Memory B cell (primary cell): ENCODE measurements at regions not wholly inside any gene's neighbourhood (a gene's known extent, or its start where the extent isn't known, plus 50 kb on each side); places are given as distances from the start of the nearest gene placed in this dataset.

ENCODE experiments used
- ATAC-seq: fragments of 150-1000 bp; cut with Tn5 transposase; 2 replicates; pipeline ENCODE4 v1.10.0; 2021; ENCODE audit warnings: low read depth, mild to moderate bottlenecking, moderate library complexity
- DNase-seq, 2 donors: peaks; one replicate each; pipeline ENCODE4 v3.0.0; 2022; ENCODE audit warnings: low spot score in 2 of 2
- H3K27ac Mint-ChIP-seq: one replicate; pipeline ENCODE4 v1.8.0; 2022; ENCODE audit warnings: mild to moderate bottlenecking, moderate library complexity, mixed read lengths
- H3K27me3 Mint-ChIP-seq: one replicate; pipeline ENCODE4 v1.8.0; 2022; ENCODE audit warnings: mixed read lengths
- H3K36me3 Mint-ChIP-seq: one replicate; pipeline ENCODE4 v1.8.0; 2022; ENCODE audit warnings: mild to moderate bottlenecking, mixed read lengths
- H3K4me1 Mint-ChIP-seq: one replicate; pipeline ENCODE4 v1.8.0; 2022; ENCODE audit warnings: mixed read lengths
- H3K4me3 Mint-ChIP-seq: one replicate; pipeline ENCODE4 v1.8.0; 2022; ENCODE audit warnings: mild to moderate bottlenecking, moderate library complexity, mixed read lengths
- H3K9me3 Mint-ChIP-seq: one replicate; pipeline ENCODE4 v1.8.0; 2022; ENCODE audit warnings: mixed read lengths

DNA sequence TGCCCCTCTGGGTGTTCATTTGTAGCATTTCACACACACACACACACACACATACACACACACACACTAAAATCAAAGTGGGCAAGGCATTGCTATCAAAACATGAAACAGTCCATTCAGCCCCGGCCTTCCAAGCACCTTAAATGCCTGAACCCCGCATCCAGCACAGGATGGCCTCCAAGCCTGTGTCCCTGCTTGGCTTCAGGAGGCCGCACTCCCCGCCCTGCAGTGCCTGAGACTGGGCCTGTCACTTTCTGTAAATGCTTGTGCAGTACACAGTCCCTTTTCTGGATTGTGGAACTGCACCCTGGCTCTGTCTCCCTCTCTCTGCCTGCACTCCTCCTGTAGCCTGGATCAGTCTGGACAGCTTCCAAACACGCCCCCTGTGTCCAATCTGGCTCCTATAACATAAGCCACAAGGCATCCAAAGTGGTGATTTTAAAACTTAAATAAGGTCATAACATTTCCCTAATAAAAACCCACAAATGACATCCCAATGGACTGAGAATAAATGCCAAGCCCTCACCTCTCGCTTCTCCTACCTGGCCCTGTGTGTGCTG lies 972.2 kb upstream of the TMEM132C start:
- Mint-ChIP-seq H3K4me3 (no peak overlapping the region), H3K27me3 (peaks cover 3% of the 10 kb centered on the region), H3K36me3 (no peaks in the 10 kb centered on the region), H3K27ac (no peak overlapping the region), H3K9me3 (peaks cover 5% of the 10 kb centered on the region), H3K4me1 (no peaks in the 10 kb centered on the region)
- DNase-seq (no peak), ATAC-seq (no peak)

DNA sequence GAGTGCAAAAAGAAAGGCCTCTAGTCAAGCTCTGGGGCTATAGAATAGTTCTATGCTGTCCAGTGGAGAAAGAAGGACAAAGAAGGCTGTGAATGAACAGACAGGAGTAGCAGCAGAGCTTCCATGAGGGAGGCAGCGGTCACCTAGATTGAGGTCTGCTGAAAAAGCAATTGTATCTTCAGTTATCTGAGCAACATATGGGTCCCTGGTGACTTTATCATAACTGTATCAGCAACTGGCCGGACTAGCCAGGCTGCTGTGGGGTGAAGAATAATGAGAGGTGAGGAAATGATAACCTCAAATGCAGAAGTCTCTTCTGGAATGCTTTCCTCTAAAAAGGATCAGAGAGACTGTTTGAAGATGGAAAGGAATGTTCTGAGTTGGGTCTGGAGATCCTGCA lies 971.3 kb upstream of the TMEM132C start:
- ATAC-seq: no peak
- H3K4me1 Mint-ChIP-seq: no peaks in the 10 kb centered on the region
- H3K27me3 Mint-ChIP-seq: peaks cover 3% of the 10 kb centered on the region
- H3K9me3 Mint-ChIP-seq: peaks cover 3% of the 10 kb centered on the region
- no peak for DNase-seq
- no peaks in the 10 kb centered on the region for H3K36me3 Mint-ChIP-seq
- H3K4me3 Mint-ChIP-seq: no peak overlapping the region
- no peak overlapping the region for H3K27ac Mint-ChIP-seq

DNA sequence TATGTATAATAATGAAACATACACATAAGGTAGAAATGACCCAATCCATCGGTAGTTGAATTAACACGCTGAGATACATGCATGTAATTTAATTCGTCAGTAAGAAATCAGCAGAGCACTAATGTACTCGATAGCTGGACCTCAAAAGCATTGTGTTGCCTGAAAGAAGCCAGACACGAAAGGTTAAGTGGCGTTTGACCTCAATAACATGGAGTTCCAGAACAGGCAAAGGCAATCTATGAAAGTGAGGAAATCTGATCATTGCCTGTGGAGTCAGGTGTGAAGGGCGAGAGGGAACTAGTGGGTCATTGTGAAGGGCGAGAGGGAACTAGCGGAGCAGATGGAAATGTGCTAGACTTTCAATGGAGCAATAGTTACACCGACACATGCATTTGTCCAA lies 970.4 kb upstream of the TMEM132C start:
- no peaks in the 10 kb centered on the region for H3K4me1 Mint-ChIP-seq
- no peak for ATAC-seq
- H3K9me3 Mint-ChIP-seq: peaks cover 3% of the 10 kb centered on the region
- peaks cover 3% of the 10 kb centered on the region for H3K27me3 Mint-ChIP-seq
- DNase-seq: no peak
- H3K36me3 Mint-ChIP-seq: no peaks in the 10 kb centered on the region
- no peak overlapping the region for H3K4me3 Mint-ChIP-seq
- no peak overlapping the region for H3K27ac Mint-ChIP-seq

DNA sequence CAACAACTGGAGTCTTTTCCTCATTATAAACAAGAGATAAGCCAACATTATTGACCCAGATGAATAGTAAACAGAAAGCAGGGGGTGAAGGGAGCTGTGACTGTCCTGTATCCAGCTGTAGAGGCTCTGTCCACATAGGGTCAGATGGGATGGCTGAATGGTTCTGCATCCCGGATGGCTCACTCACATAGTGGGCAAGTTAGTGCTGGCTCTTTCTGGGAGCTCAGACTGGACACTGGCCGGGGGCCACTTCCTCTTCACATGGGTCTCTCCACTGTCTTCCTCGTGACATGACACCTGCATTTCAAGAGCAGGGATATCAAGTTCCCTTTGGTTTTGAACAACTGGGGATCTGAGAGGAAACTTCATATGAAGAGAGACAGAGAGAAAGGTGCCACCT lies 969.6 kb upstream of the TMEM132C start:
- H3K4me1 Mint-ChIP-seq: no peaks in the 10 kb centered on the region
- no peak overlapping the region for H3K27ac Mint-ChIP-seq
- peaks cover 3% of the 10 kb centered on the region for H3K27me3 Mint-ChIP-seq
- DNase-seq (no peak), ATAC-seq (no peak)
- no peaks in the 10 kb centered on the region for H3K36me3 Mint-ChIP-seq
- H3K9me3 Mint-ChIP-seq: peaks cover 3% of the 10 kb centered on the region
- H3K4me3 Mint-ChIP-seq: no peak overlapping the region

DNA sequence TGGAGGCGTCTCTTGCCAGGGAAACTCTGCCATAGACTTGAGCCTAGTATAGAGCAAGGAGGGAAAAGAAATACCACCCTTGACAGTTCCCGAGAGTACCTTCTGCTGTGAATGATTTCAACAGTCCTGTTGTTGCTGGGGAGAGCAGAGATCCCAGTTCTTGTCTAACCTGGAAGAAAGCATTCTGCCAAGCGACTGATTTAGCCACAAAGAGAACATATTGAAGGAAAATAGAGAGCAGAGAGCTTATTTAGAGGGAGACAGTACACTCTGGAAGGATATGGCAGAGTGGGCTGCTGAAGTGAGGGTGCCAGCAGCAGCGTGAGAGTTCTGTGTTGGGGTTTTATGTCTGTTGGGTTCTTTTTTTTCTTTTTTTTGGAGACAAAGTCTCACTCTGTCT lies 966.9 kb upstream of the TMEM132C start:
- H3K4me1 Mint-ChIP-seq: no peaks in the 10 kb centered on the region
- H3K9me3 Mint-ChIP-seq: no peaks in the 10 kb centered on the region
- no peak for DNase-seq
- ATAC-seq: no peak
- H3K36me3 Mint-ChIP-seq: no peaks in the 10 kb centered on the region
- no peak overlapping the region for H3K4me3 Mint-ChIP-seq
- peaks cover 5% of the 10 kb centered on the region for H3K27me3 Mint-ChIP-seq
- H3K27ac Mint-ChIP-seq: no peak overlapping the region

DNA sequence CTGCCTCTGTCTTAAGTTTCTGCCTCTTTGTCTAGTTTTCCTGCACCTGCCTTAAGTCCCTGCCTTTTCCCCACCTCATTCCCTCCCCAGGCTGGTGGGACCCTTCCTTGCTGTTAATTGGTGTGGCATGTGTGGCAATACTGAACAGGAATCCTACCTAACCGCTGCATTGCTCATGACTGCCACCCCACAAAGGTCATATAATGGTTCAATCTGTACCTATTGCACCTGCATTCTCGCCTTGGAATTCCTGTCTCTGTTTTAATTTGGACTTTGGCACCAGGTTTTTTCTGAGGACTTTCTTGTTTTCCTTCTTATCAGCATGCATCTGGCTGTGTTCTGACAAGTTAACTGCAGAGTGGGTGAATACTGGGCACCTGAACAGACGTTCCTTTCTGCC lies 966.2 kb upstream of the TMEM132C start:
- Mint-ChIP-seq H3K27ac (no peak overlapping the region), H3K4me1 (no peaks in the 10 kb centered on the region), H3K9me3 (no peaks in the 10 kb centered on the region), H3K4me3 (no peak overlapping the region), H3K27me3 (peaks cover 3% of the 10 kb centered on the region), H3K36me3 (no peaks in the 10 kb centered on the region)
- DNase-seq (no peak), ATAC-seq (no peak)

DNA sequence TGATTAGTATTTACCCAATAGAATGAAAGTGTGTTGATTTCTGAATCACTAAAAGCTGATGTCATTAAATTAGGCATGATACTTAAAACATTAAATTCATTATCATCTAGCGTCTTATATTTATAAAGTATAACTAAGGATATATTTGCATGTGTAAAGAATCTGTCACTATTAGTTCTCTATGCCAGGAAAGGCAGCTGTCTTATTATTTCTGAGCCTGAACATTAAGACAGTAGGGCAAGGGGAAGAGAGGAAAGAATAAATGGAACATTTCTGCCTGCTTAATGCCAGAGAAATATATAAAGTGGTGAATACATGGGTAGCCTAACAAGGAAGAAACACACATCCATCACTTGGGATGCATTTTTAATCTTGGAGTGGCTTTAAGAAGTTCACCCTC lies 965.1 kb upstream of the TMEM132C start:
- ATAC-seq: no peak
- Mint-ChIP-seq H3K4me1 (no peaks in the 10 kb centered on the region), H3K9me3 (no peaks in the 10 kb centered on the region)

DNA sequence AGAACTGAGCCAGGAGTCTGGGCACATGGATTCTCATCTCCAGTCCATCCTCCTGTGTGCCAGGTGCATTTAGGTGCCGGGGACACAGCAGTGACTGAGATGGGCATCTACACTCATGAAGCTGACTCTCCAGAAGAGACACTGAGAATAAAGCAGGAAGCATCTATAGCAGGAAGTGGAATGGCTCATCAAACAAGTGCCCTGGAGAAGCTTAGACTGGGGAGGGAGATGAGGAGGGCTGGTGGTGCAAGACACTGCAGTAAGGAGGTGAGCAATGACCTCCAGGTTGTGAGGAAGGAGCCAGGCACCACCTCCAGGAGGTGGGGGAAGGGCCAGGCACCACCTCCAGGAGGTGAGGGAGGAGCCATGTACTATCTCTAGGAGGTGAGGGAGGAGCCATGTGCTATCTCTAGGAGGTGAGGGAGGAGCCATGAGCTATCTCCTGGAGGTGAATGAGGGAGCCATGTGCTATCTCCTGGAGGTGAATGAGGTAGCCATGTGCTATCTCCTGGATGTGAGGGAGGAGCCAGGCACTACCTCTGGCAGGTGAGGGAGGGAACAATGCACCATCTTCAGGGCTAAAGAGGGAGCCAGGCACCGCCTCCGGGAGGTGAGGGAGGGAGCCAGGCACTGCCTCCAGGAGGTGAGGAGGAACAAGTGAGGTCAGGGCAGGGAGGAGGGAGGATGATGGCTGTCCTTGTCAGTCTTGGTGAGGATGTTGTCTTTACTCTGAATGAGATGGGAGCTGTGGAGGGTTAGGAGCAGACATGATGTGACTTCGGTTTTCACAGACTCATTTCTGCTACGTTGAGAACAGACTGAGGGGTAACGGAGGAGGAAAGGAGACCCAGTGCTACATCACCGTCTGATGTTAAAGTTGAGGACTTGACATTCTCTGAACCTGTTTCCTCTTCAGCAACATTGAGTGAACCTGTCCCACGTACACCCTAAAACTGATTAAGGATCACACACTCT lies 961.9 kb upstream of the TMEM132C start:
- H3K4me3 Mint-ChIP-seq: no peak overlapping the region
- no peaks in the 10 kb centered on the region for H3K36me3 Mint-ChIP-seq
- H3K27me3 Mint-ChIP-seq: peaks cover 3% of the 10 kb centered on the region
- H3K27ac Mint-ChIP-seq: no peak overlapping the region
- no peaks in the 10 kb centered on the region for H3K9me3 Mint-ChIP-seq
- ATAC-seq (no peak), DNase-seq (no peak)
- no peaks in the 10 kb centered on the region for H3K4me1 Mint-ChIP-seq

More for the DNA sequence above, 965.1 kb upstream of the TMEM132C start:
- H3K4me3 Mint-ChIP-seq: no peak overlapping the region
- H3K27ac Mint-ChIP-seq: no peak overlapping the region
- H3K36me3 Mint-ChIP-seq: no peaks in the 10 kb centered on the region
- peaks cover 3% of the 10 kb centered on the region for H3K27me3 Mint-ChIP-seq
- no peak for DNase-seq

DNA sequence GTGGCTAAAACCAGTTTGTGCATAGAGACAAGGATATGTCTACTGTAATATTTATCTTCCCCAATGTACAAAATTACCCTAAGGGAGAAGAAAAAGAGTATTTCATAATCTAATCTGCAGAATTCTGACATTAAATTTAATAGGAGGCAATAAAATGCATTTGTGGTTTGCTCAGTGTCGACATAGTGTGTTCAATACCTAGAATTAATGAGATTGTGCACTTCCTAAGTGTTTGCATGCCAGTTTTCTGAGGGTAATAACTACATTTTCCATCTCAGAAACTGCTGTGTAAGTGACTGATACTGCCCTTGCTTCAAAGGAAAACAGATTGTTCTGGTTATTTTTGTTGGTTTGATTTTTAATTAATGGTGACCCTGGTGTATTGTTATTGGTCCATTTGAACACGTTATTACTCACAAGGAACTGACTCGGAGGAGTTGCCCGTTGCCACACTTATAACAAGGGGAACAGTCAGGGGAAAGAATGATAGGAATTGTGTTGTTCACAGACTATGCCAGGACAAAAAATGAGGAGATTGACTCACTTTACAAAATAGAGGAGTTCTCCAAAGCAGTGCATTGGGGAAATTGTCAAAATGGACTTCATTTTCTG lies 960.3 kb upstream of the TMEM132C start:
- H3K27me3 Mint-ChIP-seq: peaks cover 3% of the 10 kb centered on the region
- H3K9me3 Mint-ChIP-seq: no peaks in the 10 kb centered on the region
- no peak overlapping the region for H3K4me3 Mint-ChIP-seq
- no peak overlapping the region for H3K27ac Mint-ChIP-seq
- ATAC-seq (no peak), DNase-seq (no peak)
- no peaks in the 10 kb centered on the region for H3K36me3 Mint-ChIP-seq
- H3K4me1 Mint-ChIP-seq: no peaks in the 10 kb centered on the region

DNA sequence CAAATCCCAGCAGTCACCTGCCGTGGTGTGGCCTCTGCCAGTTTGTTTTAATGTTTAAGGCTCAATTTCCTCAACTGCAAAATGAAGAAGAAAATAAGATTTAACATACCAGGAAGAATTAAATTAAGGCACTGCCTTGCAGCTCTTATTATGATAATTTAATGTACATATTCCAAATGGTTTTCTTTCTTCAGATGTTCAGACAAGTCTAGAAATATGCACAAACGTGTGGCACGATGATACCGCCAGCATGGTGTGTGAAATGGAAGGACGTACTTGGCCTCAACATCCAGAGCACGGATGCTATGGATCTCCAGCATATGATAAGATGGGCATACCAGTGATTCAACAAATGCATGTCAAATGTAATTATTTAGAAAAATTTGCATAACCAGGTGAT lies 959.4 kb upstream of the TMEM132C start:
- no peak overlapping the region for H3K4me3 Mint-ChIP-seq
- no peak for ATAC-seq
- no peak overlapping the region for H3K27ac Mint-ChIP-seq
- H3K9me3 Mint-ChIP-seq: no peaks in the 10 kb centered on the region
- no peak for DNase-seq
- no peaks in the 10 kb centered on the region for H3K36me3 Mint-ChIP-seq
- H3K27me3 Mint-ChIP-seq: peaks cover 3% of the 10 kb centered on the region
- no peaks in the 10 kb centered on the region for H3K4me1 Mint-ChIP-seq

DNA sequence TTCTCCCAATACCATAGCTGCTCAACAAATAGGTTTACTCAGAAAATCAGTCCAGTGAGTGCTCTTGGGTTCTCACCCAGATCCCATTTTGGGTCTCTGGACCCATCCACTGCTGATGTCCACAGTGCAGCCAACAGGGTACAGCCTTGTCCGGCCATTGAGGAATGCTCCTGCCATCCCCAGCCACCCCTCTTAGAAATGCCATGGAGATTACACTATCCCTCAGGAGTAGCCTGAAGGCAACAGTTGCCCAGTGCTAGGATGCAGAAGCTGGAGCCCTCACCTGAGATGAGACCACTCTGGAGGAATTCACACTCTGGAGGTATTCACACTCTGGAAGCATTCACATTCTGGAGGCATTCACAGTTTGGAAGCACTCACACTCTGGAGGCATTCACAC lies 958.8 kb upstream of the TMEM132C start:
- H3K4me3 Mint-ChIP-seq: no peak overlapping the region
- no peaks in the 10 kb centered on the region for H3K4me1 Mint-ChIP-seq
- H3K27ac Mint-ChIP-seq: no peak overlapping the region
- ATAC-seq (no peak), DNase-seq (no peak)
- peaks cover 3% of the 10 kb centered on the region for H3K27me3 Mint-ChIP-seq
- no peaks in the 10 kb centered on the region for H3K9me3 Mint-ChIP-seq
- no peaks in the 10 kb centered on the region for H3K36me3 Mint-ChIP-seq

DNA sequence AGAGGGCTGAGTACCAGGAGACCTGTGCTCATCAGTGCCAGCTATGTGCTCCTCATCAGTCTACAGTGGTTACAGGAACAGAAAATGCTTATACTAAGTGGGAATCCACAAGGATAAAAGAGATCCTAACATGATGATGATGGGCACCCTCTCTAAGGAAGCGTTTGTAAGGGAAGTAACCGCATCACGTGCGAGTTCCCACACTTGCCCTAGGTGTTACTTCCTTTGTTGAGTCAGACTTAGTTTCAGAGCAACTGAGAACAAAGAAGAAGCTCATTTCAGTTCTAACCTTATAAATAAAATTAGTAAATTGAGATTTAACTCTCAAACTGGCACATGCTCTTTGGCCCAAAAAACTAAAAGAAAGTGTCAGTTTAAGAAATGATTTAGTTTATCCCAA lies 956.4 kb upstream of the TMEM132C start:
- no peak overlapping the region for H3K27ac Mint-ChIP-seq
- H3K27me3 Mint-ChIP-seq: no peaks in the 10 kb centered on the region
- ATAC-seq (no peak), DNase-seq (no peak)
- H3K4me1 Mint-ChIP-seq: no peaks in the 10 kb centered on the region
- no peak overlapping the region for H3K4me3 Mint-ChIP-seq
- H3K9me3 Mint-ChIP-seq: peaks cover 2% of the 10 kb centered on the region
- no peaks in the 10 kb centered on the region for H3K36me3 Mint-ChIP-seq

DNA sequence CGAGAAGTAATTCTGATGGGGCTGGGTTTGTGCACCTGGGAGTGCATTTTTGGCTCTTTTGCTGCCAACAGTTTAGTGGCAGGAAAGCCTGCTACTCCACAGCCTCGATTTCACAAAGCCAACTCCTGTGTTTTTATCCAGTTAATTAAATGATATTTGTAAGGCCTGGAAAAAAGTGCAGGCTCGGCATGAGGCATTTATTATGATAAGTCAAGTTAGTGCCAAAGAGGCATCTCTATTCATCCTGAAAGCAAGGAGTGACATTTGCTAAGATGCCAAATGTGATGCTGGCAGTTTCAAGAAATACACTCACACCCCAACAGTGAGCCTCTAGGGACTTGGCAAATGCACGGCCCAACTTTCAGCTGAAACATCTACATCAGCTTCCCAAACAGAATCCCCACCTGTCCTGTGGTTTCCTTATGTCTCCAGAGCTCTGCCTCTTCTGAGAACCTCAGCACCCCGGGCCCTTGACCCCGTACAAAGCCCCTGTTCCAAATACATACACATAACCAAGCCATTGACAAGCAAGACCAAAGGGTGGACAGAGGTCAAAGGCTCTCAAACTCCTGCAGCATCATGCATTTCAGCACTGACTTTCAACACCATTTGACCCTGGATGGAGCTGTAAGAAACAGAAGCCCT lies 955.1 kb upstream of the TMEM132C start:
- no peaks in the 10 kb centered on the region for H3K4me1 Mint-ChIP-seq
- no peak overlapping the region for H3K27ac Mint-ChIP-seq
- no peaks in the 10 kb centered on the region for H3K27me3 Mint-ChIP-seq
- no peak for ATAC-seq
- no peaks in the 10 kb centered on the region for H3K36me3 Mint-ChIP-seq
- DNase-seq: no peak
- no peak overlapping the region for H3K4me3 Mint-ChIP-seq
- H3K9me3 Mint-ChIP-seq: peaks cover 2% of the 10 kb centered on the region

DNA sequence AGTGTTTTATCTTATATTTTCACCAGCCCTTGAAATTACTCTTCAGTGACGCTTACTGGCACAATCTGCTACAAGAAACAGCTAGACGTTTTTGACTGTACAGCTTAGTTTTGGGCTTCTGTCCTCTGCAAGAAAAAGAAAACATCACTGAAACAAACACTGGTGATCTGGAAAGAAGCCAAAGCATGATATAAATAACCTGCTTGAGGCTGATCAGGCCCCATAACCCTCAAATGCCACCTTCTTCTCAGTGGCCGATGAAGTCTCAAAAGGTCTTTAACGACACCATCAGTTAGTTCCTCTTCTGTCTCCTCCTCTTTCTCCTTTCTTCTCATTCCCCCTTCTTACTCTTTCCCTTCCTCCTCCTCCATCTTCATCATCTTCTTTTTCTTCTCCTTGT lies 942.3 kb upstream of the TMEM132C start:
- DNase-seq (no peak), ATAC-seq (no peak)
- no peaks in the 10 kb centered on the region for H3K4me1 Mint-ChIP-seq
- H3K27me3 Mint-ChIP-seq: no peaks in the 10 kb centered on the region
- no peak overlapping the region for H3K27ac Mint-ChIP-seq
- H3K4me3 Mint-ChIP-seq: no peak overlapping the region
- peaks cover 13% of the 10 kb centered on the region for H3K9me3 Mint-ChIP-seq
- H3K36me3 Mint-ChIP-seq: no peaks in the 10 kb centered on the region
